ENCODE measurements at regions not wholly inside any gene's neighbourhood (a gene's known extent, or its start where the extent isn't known, plus 50 kb on each side); places are given as distances from the start of the nearest gene placed in this dataset.

GRCh38 chr3:117927825-117928224 lies 1106.8 kb downstream of the IGSF11 start:
- TF ChIP-seq POLR2A (IDR thresholded peaks at IDR 0.05) (no peak), CTCF (IDR thresholded peaks at IDR 0.05) (no peak)

Data from Peyer's patch (tissue), 4 donors.